ENCODE measurements at regions not wholly inside any gene's neighbourhood (a gene's known extent, or its start where the extent isn't known, plus 50 kb on each side); places are given as distances from the start of the nearest gene placed in this dataset.

- no peak for DNase-seq
These were observed 267.4 kb downstream of the GAS1 start for GRCh38 chr9:86679909-86680308.

DNA sequence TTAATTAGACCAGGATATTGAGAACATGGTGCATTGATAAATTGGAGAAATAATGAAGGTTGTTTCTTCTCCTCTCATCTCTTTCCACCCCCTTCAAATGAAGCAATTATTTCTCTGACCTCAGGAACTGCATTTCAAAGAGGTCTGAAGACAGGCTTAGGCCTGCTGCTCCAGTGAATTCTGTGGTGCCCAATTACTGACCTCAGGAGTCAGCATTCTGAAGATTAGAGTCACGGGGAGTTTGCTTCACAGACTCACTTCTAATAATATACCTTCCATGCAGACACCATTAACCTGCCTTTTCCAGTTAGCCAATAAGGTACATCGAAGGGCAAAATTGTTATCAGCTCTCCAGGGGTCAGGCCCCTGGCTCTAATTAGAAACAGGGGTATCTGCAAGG, 270.9 kb downstream of the GAS1 start:
- DNase-seq, result no peak

DNA sequence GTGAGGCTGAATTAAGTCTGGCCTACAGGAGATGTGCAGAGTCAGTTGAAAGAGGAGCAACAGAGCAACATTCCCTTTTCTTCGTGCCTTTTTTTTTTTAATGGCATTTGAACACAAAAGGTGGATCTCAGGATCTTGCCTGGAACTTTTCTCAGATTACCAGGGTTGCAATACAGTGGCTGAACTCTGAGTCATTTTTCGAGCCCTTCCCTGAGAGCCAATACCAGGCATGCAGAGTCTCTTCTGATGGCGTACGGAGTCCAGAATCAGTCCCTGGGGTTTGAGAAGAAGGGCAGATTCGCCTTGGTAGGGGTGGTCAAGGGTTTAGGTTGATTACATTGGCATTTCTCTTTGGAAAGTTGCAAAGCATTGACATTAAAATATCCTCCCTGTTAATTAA, 271.5 kb downstream of the GAS1 start:
- DNase-seq, result no peak

- DNase-seq, result no peak
These were observed 272.8 kb downstream of the GAS1 start for GRCh38 chr9:86674487-86674886.

- DNase-seq, result no peak
These were observed 274.3 kb downstream of the GAS1 start for GRCh38 chr9:86672966-86673365.

- DNase-seq, result no peak
These were observed 275.0 kb downstream of the GAS1 start for GRCh38 chr9:86672301-86672700.

DNA sequence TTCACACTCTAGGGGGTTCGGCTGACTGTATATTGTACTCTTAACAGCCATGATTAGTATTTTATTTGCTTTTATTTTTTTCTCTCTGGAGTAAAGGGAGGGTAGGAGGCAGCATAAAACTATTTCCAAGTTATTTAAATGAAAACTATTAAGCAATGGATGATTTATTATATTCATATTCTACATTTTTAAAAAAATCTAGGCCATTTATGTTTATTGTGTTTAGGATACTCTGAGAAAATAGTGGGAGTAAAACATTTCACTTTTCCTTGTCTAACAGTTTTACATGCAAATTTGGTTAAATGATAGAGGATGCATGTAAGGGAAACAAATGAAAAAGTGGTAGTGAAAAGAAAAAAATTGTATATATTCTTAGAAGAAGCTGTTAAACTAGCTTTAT, 276.3 kb downstream of the GAS1 start:
- no peak for DNase-seq

GRCh38 chr9:86670536-86670935, 276.8 kb downstream of the GAS1 start:
- no peak for DNase-seq

DNA sequence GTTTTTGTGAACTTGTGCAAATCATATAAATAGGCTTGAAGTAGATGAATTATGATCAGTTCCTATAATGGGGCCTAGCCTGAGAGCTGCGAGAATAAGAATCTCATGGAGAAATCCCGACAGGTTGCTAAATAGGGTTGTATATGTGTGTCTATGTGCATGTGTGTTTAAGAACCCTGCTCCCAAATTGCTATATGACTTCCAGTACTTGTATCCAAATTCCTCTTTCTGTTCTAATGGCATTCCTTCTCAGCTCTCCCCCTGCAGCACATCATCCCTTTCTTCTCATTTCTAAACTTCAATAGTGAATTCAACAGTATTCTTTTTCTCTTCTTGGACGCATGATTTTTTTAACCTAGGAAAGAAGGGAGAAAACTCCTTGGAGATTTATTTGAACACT, 277.2 kb downstream of the GAS1 start:
- DNase-seq, result no peak

DNA sequence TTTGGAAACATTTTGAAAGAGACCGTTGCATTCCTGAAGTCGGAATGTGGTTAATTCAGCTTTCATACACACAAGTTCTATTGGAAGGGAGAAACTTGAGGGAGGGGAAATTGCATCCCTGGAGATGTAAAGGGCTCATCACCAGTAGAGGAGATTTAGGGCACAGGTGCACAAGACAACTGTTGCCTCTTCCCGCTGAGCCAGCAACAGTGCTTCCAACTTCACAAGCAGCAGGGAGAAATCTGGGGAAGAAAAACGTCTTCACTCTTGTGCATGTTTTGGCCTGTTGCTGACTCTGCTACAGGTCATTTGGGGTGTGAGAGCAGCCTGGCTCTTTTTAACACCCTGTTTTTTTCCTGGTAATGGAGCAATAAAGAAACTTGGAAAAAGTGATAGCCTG, 277.9 kb downstream of the GAS1 start:
- no peak for DNase-seq

- DNase-seq, result no peak
These were observed 278.8 kb downstream of the GAS1 start for GRCh38 chr9:86668488-86668887.

- DNase-seq, result no peak
These were observed 280.0 kb downstream of the GAS1 start for GRCh38 chr9:86667307-86667706.

DNA sequence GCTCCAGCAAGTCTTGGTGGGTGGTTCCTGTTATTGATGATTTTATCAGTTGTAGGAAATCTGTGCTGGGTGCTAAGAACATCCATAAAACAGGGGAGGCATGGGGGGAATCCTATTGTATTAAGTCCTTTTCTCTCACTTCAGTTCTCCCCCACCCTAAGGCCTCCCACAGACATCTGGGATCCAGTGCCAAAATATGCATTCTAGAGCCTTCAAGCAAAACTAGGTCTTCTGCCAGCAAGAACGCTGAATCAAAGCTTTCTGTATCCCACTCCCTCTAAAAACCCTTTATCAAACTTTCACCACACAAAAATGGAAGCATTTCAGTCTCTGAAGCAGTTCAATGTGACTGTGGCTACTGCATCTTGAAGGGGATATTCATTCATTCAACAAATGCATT, 281.9 kb downstream of the GAS1 start:
- DNase-seq, result no peak

- no peak for DNase-seq
These were observed 282.7 kb downstream of the GAS1 start for GRCh38 chr9:86664603-86665002.

DNA sequence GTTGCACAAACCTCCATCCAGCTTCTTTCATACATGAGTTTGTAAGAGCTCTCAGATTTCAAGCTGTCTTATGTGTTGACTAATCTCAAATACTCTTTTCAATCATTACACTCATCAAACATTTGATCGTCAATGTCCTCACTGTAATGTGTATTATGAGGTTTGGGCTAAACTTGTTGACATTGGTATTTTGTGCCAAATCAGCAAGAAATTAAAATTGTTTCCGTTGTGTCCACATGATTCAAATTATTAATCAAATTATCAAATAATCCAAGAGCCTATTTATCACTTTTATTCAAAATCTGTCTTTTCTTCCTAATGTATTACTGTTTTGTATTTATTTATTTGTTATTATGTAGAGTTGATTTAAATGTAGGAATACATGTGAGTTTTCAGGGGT, 283.4 kb downstream of the GAS1 start:
- no peak for DNase-seq

DNA sequence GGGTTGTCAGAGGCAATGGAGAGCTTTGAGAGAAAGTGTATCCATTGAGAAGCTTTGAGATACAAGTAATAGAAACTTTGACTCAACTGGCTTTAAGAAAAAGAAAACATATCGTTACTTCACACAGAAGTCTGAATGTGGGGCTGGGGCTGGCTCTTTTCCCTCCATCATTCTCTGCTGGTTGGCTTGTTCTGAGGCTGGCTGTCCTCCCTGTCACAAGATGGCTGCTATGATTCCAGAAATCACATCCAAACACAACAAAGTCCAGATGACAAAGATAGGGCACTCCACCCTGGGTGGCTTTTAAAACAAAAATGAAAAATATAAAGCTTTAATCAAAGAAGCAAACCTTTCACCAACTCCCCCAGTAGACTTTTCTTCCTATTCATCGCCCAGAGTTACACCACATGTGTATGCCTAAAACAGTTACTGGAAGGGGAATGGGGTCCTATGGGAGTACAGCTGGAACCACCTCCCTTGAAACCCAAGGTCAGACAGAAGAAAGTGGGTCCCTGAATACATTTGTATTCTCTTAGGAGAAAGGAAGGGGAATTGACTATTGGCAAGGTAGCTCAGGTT, 284.3 kb downstream of the GAS1 start:
- DNase-seq, result no peak

DNA sequence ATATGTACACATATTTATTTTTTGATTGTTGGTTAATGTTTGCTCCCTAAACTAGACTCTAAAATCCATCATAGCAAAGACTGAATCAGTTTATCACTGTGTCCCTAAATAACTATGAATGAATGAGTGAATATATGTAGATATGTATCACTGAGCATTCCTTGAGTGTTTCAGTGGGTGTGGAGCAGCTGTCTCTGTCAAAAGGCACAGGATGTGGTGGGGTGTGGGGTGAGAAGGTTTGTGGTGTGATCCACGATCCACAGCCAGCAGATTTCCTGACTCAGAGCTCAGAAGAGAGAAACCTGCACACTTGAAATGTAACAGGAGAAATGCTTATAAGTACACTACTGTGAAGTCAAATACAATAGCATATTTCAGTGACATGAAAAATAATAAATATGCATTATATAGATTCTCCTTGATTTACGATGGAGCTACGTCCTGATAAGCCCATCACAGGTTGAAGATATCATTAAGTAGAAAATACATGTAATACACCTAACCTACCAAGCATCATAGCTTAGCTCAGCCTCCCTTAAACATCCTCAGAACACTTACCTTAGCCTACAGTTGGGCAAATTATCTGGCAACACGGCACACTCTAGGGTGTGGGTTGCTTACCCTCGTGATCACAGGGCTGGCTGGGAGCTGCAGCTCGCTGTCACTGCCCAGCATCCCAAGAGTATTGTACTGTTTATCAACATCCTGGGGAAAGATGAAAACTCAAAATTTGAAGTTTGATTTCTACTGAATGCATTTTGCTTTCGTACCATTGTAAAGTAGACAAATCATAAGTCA, 287.0 kb downstream of the GAS1 start:
- DNase-seq, result no peak

DNA sequence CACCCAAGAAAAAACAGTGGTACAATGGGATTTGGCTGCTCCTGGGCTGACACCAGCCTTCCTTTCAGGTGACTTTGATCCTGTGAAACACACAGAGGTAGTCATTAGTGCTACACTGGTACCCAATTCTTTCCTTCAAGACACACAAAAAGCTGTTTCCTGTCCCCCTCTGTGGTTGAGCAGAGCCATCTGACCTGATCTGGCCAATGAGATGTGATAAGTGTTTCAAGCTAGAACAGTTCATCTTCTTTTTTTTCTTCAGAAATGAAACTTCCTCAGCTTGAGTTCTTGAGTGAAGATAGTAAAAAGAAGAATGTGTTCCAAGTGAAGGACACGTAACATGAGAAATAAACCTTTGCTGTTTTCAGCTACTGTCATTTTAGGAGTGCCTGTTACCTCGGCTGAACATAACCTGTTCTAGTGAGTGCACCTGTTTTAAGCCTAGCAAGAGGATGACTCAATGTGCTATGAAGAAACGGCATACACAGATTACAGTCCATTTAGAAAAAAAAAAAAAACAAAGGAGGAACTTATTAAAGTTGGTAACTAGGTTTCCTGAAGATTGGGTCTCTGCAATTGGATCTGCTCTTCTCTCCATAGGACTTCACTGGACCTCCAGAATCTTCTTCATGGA, 287.8 kb downstream of the GAS1 start:
- DNase-seq, result no peak

DNA sequence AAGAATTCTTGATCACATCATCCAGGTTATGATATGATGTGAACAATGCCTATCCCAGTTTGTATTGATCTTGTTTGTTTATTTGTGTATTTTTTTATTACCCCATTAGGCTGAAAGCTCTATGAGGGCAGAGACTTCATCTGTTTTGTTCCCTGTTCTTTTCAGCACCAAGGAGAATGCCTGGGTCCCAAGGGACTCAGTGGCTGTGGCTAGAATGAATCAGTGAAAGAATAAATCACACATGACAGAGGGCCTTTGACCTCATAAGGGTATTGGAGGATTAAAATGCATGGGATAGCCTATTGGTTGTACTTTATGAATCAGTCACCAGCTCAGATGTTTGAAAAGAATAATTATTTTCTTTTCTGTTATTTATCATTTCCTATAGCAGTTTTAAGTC, 292.2 kb downstream of the GAS1 start:
- no peak for DNase-seq

DNA sequence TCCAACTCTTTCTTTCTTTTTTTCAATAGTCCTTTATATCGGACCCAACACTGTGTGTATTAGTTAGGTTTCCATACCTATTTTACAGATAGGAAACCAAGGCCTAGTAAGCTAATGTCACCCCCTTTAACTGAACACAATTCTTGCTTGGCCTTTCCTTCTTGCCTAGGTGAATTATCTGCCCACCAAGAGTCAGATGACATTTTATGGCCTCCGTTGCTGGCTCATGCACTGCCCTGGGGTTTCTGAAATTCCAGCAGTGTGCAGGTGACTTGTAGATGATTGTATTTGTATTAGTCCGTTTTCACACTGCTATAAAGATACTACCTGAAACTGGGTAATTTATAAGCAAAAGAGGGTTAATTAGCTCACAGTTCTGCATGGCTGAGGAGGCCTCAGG, 293.8 kb downstream of the GAS1 start:
- no peak for DNase-seq

- DNase-seq, result no peak
These were observed 294.6 kb downstream of the GAS1 start for GRCh38 chr9:86652736-86653135.

DNA sequence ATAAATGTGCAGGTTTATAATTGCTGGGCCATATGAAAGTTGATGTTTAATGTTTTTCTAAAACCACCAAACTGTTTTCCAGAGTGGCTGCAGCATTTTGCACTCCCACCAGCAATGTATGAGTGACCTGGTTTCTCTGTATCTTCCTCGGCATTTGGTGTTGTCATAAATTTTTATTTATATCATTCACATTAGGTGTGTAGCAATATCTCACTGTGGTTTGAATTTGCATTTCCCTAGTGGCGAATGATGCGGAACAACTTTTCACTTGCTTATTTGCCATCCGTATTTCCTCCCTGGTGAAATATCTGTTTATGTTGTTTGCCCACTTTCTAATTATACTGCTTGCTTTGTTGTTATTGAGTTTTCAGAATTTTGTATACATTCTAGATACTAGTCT, 295.7 kb upstream of the TUT7 start:
- no peak for DNase-seq

- no peak for DNase-seq
These were observed 294.6 kb upstream of the TUT7 start for GRCh38 chr9:86648828-86649170.

GRCh38 chr9:86648156-86648827, 294.1 kb upstream of the TUT7 start:
- DNase-seq, result no peak

Measured in activated naive CD4-positive, alpha-beta T cell treated with Interleukin-2 at 50 U/mL for 16 hours (primary cell).